CD4-positive, alpha-beta T cell treated with Interleukin-17A for 4 hours (primary cell): ENCODE measurements at regions not wholly inside any gene's neighbourhood (a gene's known extent, or its start where the extent isn't known, plus 50 kb on each side); places are given as distances from the start of the nearest gene placed in this dataset.
"Not testable (repeated sequence)": the region's sequence is repeated elsewhere in the genome, so short reads cannot be mapped to it uniquely, and the experiment has no call there.

ENCODE experiments used
- DNase-seq: peaks from one replicate; pipeline ENCODE4 v3.0.0-alpha.2; 2020; ENCODE audit warnings: mixed read lengths

DNA sequence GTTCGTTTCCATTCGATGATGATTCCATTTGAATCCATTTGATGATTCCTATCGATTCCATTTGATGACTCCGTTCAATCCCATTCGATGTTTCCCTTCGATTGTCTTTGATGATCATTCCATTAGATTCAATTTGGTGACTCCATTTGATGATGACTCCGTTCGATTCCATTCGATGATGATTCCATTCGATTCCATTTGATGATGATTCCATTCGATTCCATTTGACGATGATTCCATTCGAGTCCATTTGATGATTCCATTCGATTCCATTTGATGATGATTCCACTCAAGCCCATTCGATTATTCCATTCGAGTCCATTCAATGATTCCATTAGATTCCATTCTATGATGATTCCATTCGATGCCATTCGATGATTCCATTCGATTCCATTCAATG lies 2730.6 kb downstream of the RPIA start:
- DNase-seq = not testable (repeated sequence)

- DNase-seq = not testable (repeated sequence)
Observed at GRCh38 chr2:91427148-91427547, 2735.7 kb downstream of the RPIA start.

GRCh38 chr2:91441932-91442245 lies 2750.4 kb downstream of the RPIA start:
- not testable (repeated sequence) for DNase-seq

DNA sequence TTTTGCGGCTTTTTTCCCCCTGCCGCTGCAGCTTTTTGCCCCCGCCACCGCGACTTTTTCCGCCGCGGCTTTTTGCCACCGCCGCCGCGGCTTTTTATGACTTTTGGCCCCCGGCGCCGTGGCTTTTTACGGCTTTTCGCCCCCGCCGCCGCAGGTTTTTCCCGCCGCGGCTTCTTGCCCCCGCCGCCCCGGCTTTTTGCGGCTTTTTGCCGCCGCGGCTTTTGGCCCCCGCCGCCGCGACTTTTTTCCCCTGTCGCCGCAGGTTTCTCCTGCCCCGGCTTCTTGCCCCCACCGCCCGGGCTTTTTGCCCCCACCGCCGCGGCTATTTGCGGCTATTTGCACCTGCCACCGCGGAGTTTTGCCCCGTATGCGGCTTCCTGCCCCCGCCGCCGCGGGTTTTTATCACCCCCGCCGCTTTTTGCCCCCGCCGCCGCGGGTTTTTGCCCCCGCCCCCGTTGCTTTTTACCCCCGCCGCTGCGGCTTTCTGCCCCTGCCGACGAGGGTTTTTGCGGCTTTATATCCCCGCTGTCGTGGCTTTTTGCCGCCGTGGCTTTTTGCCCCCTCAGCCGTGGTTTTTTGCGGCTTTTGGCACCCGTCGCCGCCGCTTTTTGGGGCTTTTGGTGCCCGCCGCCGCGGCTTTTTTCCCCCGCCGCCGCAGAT lies 2750.9 kb downstream of the RPIA start:
- DNase-seq = peak; percentile 15

DNA sequence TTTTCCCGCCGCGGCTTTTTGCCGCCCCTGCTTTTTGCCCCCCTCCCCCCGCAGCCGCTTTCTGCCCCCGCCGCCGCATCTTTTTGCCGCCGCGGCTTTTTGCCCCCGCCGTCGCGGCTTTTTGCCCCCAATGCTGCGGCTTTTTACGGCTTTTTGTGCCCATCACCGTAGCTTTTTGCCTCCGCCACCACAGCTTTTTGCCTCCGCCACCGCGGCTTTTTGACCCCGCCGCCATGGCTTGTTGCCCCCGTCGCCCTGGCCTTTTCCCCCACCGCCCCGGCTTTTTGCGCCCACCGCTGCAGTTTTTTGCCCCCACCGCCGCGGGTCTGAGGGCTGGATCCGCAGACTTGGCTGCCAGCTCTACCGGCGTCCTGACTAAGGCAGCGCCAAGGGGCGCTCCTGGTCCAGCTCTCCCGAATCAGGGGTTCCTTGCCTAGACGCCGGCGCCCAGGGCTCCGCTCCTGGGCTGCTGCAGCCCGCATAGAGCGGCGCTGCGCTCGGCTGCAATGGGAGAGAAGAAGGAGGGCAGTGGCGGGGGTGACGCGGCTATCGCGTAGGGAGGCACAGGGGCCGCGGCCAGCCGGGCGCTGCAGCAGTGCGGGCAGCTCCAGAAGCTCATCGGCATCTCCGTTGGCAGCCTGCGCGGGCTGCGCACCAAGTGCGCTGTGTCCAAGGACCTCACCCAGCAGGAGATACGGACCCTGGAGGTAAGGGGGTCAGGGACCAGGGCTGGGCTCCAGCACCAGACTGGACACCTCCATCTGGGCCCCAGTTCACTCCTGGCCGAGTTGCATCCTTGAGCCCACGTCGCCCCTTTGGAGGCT lies 2751.6 kb downstream of the RPIA start:
- not testable (repeated sequence) for DNase-seq

- peak; percentile 3 for DNase-seq
Observed at GRCh38 chr2:91443730-91444115, 2752.2 kb downstream of the RPIA start.

DNA sequence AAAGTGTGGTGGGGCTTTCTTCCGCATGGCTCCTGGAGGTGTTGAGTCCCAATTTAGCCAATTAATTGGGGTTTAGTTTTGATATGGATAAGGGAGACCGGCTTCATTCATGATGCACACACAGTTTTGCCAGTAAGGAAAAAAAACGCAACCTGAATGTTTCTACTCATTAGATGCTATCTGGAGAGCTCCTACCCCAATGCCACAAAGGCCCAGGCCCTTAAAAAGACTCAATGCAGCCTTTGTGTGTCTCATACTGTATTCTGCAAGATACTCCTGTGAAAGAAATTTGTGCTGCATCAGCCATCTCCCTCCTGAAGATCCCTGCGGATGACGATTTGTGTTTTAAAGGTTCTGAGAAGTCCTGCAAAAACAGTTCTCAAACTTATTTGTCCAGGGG lies 2754.2 kb downstream of the RPIA start:
- DNase-seq = not testable (repeated sequence)

- DNase-seq = not testable (repeated sequence)
Observed at GRCh38 chr2:91446489-91446888, 2755.0 kb downstream of the RPIA start.

DNA sequence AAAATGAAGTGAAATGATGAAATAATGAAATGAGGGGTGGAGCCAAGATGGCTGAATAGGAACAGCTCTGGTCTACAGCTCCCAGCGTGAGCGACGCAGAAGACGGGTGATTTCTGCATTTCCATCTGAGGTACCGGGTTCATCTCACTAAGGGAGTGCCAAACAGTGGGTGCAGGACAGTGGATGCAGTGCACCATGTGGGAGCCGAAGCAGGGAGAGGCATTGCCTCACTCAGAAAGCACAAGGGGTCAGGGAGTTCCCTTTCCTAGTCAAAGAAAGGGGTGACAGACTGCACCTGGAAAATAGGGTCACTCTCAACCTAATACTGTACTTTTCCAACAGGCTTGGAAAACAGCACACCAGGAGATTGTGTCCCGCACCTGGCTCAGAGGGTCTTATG lies 2755.4 kb downstream of the RPIA start:
- DNase-seq = not testable (repeated sequence)

DNA sequence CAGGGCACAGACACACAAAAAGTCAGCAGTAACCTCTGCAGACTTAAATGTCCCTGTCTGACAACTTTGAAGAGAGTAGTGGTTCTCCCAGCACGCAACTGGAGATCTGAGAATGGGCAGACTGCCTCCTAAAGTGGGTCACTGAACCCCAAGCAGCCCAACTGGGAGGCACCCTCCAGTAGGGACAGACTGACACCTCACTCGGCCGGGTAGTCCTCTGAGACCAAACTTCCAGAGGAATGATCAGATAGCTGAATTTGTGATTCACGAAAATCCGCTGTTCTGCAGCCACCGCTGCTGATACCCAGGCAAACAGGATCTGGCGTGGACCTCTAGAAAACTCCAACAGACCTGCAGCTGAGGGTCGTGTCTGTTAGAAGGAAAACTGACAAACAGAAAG lies 2756.0 kb downstream of the RPIA start:
- DNase-seq = not testable (repeated sequence)

DNA sequence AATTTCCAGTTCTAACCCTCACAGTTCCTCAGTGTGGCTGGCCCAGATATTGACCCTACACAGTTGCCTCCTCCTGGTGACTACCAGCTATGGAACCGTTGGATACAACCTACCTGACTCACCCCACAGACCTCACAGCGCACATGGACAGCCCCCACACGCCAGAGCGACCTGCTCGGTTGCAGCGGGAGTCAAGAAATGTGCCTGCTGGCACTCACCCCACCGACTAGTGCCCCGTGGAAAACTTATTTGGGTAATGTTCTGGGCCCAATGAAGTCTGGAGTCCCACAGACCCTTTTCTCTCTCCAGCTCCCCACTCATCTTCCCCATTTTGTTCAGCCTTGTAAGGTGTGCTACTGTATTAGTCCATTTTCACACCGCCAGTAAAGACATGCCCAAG lies 2770.8 kb downstream of the RPIA start:
- DNase-seq = not testable (repeated sequence)

GRCh38 chr2:91463007-91463406 lies 2771.5 kb downstream of the RPIA start:
- peak; percentile 2 for DNase-seq

GRCh38 chr2:91466780-91467363 lies 2775.4 kb downstream of the RPIA start:
- DNase-seq = not testable (repeated sequence)

DNA sequence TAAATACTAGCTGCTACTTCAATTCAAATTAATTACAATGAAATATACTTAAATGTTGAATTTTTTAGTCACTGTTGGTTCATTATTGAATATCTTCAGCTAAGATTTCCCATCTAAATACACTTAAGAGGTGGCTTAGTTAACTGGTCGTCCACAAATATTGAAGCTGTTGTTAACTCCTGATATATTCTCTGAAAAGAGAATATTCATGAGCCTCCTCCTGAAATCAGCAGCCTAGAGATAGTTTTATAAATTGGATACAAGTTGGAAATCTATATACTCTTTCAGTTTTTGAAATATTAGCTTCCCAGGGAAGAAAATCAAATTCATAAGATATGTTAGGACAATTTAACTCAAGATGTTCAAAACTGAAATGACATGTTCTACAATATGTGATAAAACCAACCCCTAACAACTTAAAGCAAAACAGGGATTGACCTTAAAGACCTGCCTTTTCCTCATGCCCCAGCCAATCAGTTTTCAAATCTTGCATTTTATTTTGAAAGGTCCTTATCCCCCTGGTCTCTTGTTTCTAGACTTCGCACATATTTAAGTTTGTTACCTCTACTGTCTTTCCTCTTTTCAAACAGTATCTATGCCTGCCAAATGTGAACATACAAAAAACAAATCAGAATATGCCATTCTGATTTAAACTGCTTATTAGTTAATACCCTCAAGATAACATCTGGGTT lies 2784.9 kb downstream of the RPIA start:
- not testable (repeated sequence) for DNase-seq

DNA sequence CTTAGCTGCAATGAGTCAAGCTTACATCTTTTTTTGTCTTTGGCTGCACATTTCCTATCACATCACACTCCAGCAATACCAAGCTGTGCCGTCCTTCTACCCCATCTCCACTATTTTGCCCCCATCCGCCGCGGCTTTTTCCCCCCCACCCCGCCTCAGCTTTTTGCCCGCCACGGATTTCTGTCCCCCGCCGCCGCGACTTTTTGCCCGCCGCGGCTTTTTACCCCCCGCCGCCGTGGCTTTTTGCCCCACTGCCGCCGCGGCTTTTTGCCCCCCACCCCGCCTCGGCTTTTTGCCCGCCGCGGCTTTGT lies 2785.4 kb downstream of the RPIA start:
- peak; percentile 5 for DNase-seq

GRCh38 chr2:91477291-91477690 lies 2785.8 kb downstream of the RPIA start:
- not testable (repeated sequence) for DNase-seq

- DNase-seq = peak; percentile 34
Observed at GRCh38 chr2:91477731-91478672, 2786.5 kb downstream of the RPIA start.

GRCh38 chr2:91478851-91479718 lies 2787.6 kb downstream of the RPIA start:
- DNase-seq = peak; percentile 16

DNA sequence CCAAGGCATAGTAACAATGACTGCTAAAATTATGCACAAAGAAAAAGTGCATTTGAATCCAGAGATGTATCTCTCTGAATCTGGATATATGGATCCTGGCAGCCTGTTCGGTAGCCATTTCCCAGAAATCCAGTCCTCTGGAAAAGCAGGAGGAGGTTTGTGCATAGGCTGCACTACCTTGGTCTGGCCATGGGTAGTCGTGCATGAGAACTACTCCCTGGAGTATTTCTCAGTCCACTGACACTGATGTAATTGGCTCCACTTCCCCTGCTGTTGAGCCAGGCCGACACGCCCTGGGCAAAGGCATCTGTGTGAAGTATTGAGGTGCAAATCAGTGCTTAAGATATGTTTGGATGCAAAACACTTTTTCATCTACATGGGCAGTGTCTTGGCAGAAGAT lies 2793.8 kb downstream of the RPIA start:
- DNase-seq = not testable (repeated sequence)

- not testable (repeated sequence) for DNase-seq
Observed at GRCh38 chr2:91497129-91498064, 2805.9 kb downstream of the RPIA start.
